ENCODE measurements at regions not wholly inside any gene's neighbourhood (a gene's known extent, or its start where the extent isn't known, plus 50 kb on each side); places are given as distances from the start of the nearest gene placed in this dataset.

- no peak for DNase-seq
These were observed 362.3 kb downstream of the NR2F2 start for GRCh38 chr15:96692826-96693225.

GRCh38 chr15:96693515-96693914, 363.0 kb downstream of the NR2F2 start:
- DNase-seq, result no peak

- DNase-seq, result no peak
These were observed 363.6 kb downstream of the NR2F2 start for GRCh38 chr15:96693990-96694517.

GRCh38 chr15:96695426-96695825, 364.9 kb downstream of the NR2F2 start:
- no peak for DNase-seq

GRCh38 chr15:96699871-96700401, 369.4 kb downstream of the NR2F2 start:
- no peak for DNase-seq

- no peak for DNase-seq
These were observed 370.1 kb downstream of the NR2F2 start for GRCh38 chr15:96700555-96700954.

GRCh38 chr15:96701443-96701842, 370.9 kb downstream of the NR2F2 start:
- no peak for DNase-seq

- DNase-seq, result no peak
These were observed 371.4 kb downstream of the NR2F2 start for GRCh38 chr15:96701877-96702276.

GRCh38 chr15:96702589-96702988, 372.1 kb downstream of the NR2F2 start:
- no peak for DNase-seq

- DNase-seq, result no peak
These were observed 372.6 kb downstream of the NR2F2 start for GRCh38 chr15:96703091-96703490.

- no peak for DNase-seq
These were observed 373.5 kb downstream of the NR2F2 start for GRCh38 chr15:96703794-96704550.

GRCh38 chr15:96716075-96716474, 385.6 kb downstream of the NR2F2 start:
- no peak for DNase-seq

GRCh38 chr15:96716478-96716877, 386.0 kb downstream of the NR2F2 start:
- DNase-seq, result no peak

- DNase-seq, result no peak
These were observed 389.8 kb downstream of the NR2F2 start for GRCh38 chr15:96720251-96720650.

- no peak for DNase-seq
These were observed 390.2 kb downstream of the NR2F2 start for GRCh38 chr15:96720656-96721055.

GRCh38 chr15:96728591-96728990, 398.1 kb downstream of the NR2F2 start:
- DNase-seq, result no peak

GRCh38 chr15:96732704-96733103, 402.2 kb downstream of the NR2F2 start:
- no peak for DNase-seq

- no peak for DNase-seq
These were observed 403.2 kb downstream of the NR2F2 start for GRCh38 chr15:96733721-96734120.

GRCh38 chr15:96735632-96736240, 405.2 kb downstream of the NR2F2 start:
- no peak for DNase-seq

- no peak for DNase-seq
These were observed 405.9 kb downstream of the NR2F2 start for GRCh38 chr15:96736384-96736783.

GRCh38 chr15:96737408-96737807, 406.9 kb downstream of the NR2F2 start:
- no peak for DNase-seq

- DNase-seq, result no peak
These were observed 416.2 kb downstream of the NR2F2 start for GRCh38 chr15:96746665-96747064.

- DNase-seq, result no peak
These were observed 416.8 kb downstream of the NR2F2 start for GRCh38 chr15:96747291-96747690.

GRCh38 chr15:96750361-96750760, 419.9 kb downstream of the NR2F2 start:
- DNase-seq, result no peak

Data from activated gamma-delta T cell treated with Interleukin-2 at 50 U/mL for 16 hours (primary cell).